ENCODE measurements at regions not wholly inside any gene's neighbourhood (a gene's known extent, or its start where the extent isn't known, plus 50 kb on each side); places are given as distances from the start of the nearest gene placed in this dataset.

GRCh38 chr19:28322491-28322890 lies 890.5 kb downstream of the UQCRFS1 start:
- Histone ChIP-seq H3K4me1 (no peaks in the 10 kb centered on the region), H3K36me3 (no peaks in the 10 kb centered on the region), H3K27ac (no peak overlapping the region), H3K9me3 (no peaks in the 10 kb centered on the region), H3K27me3 (no peaks in the 10 kb centered on the region), H3K4me3 (no peak overlapping the region)
- no peak for DNase-seq (ENCODE audit: low spot score in 2 of 2)
- intact Hi-C loops (cut with DNase I; ENCODE audit: low total_unique reads), result no loop called here
- TF ChIP-seq, protein P1, sequence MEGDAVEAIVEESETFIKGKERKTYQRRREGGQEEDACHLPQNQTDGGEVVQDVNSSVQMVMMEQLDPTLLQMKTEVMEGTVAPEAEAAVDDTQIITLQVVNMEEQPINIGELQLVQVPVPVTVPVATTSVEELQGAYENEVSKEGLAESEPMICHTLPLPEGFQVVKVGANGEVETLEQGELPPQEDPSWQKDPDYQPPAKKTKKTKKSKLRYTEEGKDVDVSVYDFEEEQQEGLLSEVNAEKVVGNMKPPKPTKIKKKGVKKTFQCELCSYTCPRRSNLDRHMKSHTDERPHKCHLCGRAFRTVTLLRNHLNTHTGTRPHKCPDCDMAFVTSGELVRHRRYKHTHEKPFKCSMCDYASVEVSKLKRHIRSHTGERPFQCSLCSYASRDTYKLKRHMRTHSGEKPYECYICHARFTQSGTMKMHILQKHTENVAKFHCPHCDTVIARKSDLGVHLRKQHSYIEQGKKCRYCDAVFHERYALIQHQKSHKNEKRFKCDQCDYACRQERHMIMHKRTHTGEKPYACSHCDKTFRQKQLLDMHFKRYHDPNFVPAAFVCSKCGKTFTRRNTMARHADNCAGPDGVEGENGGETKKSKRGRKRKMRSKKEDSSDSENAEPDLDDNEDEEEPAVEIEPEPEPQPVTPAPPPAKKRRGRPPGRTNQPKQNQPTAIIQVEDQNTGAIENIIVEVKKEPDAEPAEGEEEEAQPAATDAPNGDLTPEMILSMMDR (IDR thresholded peaks at IDR 0.05), result no peak
- TF ChIP-seq POLR2AphosphoS5 (IDR thresholded peaks at IDR 0.05) (no peak), POLR2A (IDR thresholded peaks at IDR 0.05) (no peak)

DNA sequence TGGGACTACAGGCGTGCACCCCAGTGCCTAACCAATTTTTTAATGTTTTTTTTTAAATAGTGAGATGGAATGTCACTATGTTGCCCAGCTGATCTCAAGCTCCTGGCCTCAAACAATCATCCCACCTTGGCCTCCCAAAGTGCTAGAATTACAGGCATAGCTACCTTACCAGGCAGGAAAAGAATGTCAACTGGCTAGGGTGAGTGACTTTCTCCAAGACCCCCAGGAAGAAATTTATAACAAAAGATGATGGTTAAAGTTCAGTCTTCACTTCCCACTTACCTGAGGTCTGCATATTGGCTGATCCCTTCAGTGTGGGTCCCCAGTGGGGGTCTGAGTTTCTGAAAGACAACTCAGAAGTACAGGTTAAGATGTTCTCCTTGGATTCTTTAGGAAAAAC lies 893.0 kb downstream of the UQCRFS1 start:
- Histone ChIP-seq H3K27me3 (no peaks in the 10 kb centered on the region), H3K4me1 (no peaks in the 10 kb centered on the region), H3K36me3 (no peaks in the 10 kb centered on the region), H3K9me3 (no peaks in the 10 kb centered on the region), H3K27ac (no peak overlapping the region), H3K4me3 (no peak overlapping the region)
- intact Hi-C loops (cut with DNase I; ENCODE audit: low total_unique reads), result no loop called here
- no peak for DNase-seq (ENCODE audit: low spot score in 2 of 2)
- TF ChIP-seq, protein P1 (IDR thresholded peaks at IDR 0.05), result no peak
- TF ChIP-seq POLR2AphosphoS5 (IDR thresholded peaks at IDR 0.05) (no peak), POLR2A (IDR thresholded peaks at IDR 0.05) (no peak)

DNA sequence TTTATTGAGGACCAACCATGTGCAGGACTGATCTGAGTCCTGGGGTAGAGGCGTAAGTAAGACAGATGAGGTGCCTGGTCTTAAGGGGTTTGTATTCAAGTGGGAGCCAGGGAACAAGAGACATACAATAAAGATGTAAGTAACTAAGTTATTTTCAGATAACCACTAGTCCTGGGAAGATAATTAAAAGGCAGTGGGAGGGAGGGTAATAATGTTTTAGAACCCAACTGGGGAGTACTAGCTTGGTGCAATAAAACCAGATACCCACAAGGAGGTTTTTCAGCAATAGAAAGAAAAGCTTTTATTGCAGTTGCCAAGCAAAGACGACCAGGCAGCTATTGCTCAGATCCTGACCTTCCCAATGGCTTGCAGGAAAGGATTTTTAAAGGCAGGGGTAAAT lies 893.7 kb downstream of the UQCRFS1 start:
- H3K36me3 ChIP-seq, result no peaks in the 10 kb centered on the region
- no peaks in the 10 kb centered on the region for H3K9me3 ChIP-seq
- H3K27ac ChIP-seq, result no peak overlapping the region
- peaks cover 0 to 2% of the 10 kb centered on the region in 2 donors for H3K4me1 ChIP-seq
- no peaks in the 10 kb centered on the region for H3K27me3 ChIP-seq
- TF ChIP-seq, protein P1 (IDR thresholded peaks at IDR 0.05), result no peak
- TF ChIP-seq POLR2A (IDR thresholded peaks at IDR 0.05) (no peak), POLR2AphosphoS5 (IDR thresholded peaks at IDR 0.05) (no peak)
- intact Hi-C loops (cut with DNase I; ENCODE audit: low total_unique reads), result no loop called here
- DNase-seq (ENCODE audit: low spot score in 2 of 2), result no peak
- H3K4me3 ChIP-seq, result no peak overlapping the region

DNA sequence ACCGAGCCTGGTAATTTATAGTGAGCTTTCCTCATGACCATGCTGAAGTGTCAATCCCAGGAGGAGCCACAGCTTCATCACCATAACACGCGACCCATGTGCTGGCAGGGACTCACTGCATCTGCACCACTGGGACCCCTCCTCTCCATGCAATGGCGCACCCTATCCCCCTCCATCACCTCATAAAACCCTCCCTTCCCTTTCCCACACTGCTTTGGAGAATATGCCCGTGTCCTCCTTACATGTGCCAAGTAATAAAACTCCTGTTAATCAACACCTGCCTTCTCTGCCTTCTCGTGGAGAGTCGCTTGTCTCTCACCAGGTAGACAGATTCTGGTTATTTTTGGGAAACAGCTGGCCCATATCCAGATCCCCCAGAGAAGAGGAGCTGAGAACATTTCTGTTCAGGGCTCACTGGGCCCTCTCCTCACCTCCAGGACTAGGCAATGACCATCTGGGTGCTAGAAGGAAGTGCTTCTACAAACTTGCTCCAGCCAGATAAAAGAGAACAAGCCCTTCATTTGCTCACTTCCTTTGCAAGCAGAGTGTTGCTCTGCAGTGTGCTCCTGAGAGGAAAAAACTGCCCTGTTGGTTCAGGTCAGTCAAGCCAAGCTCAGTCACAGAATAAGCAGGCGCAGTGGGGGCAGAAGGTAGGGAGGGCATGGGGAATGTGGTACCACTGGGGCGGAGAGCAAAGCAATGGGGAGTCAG lies 894.3 kb downstream of the UQCRFS1 start:
- H3K4me3 ChIP-seq, result no peak overlapping the region
- H3K36me3 ChIP-seq, result no peaks in the 10 kb centered on the region
- H3K27me3 ChIP-seq, result no peaks in the 10 kb centered on the region
- intact Hi-C loops (cut with DNase I; ENCODE audit: low total_unique reads), result no loop called here
- no peak overlapping the region for H3K27ac ChIP-seq
- H3K9me3 ChIP-seq, result no peaks in the 10 kb centered on the region
- TF ChIP-seq POLR2A (IDR thresholded peaks at IDR 0.05), result no peak
- TF ChIP-seq, protein P1 (IDR thresholded peaks at IDR 0.05), result no peak
- DNase-seq (ENCODE audit: low spot score in 2 of 2), result no peak
- peaks cover 0 to 5% of the 10 kb centered on the region in 2 donors for H3K4me1 ChIP-seq

DNA sequence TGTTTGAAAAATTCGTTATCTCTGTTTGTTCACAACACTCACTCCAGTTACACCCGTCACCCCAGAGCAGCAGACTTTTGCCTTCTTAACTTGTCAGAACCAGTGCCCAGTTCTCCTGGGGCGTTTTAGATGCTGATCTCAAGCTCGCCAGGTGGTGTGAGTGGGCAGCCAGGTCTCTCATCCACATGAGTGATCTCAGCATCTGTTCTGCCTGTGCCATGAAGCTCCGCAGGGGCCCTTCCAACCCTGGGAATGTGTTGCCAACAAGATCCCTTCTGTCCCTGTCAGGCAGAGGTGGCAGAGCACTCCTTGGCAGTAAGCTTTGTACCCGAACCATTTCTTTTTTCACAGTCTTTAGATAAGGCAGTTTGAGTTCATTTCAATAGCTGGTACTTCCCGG lies 896.5 kb downstream of the UQCRFS1 start:
- Histone ChIP-seq H3K36me3 (no peaks in the 10 kb centered on the region), H3K9me3 (no peaks in the 10 kb centered on the region), H3K27me3 (no peaks in the 10 kb centered on the region), H3K4me3 (no peak overlapping the region), H3K27ac (no peak overlapping the region), H3K4me1 (peaks cover 0 to 5% of the 10 kb centered on the region in 2 donors)
- no peak for DNase-seq (ENCODE audit: low spot score in 2 of 2)
- intact Hi-C loops (cut with DNase I; ENCODE audit: low total_unique reads), result no loop called here
- TF ChIP-seq POLR2A (IDR thresholded peaks at IDR 0.05) (no peak), POLR2AphosphoS5 (IDR thresholded peaks at IDR 0.05) (no peak)
- TF ChIP-seq, protein P1 (IDR thresholded peaks at IDR 0.05), result no peak
